Heart left ventricle (tissue), 16 donors: ENCODE measurements at regions not wholly inside any gene's neighbourhood (a gene's known extent, or its start where the extent isn't known, plus 50 kb on each side); places are given as distances from the start of the nearest gene placed in this dataset.

Experiments used
- ATAC-seq, 4 donors: fragments of 200-7000 bp; cut with Tn5 transposase; one replicate each; pipeline ENCODE4 v1.9.1; 2020 to 2022; ENCODE audit warnings: moderate library complexity in 4 of 4, mild to moderate bottlenecking in 3 of 4, moderate number of reproducible peaks in 1 of 4
- DNase-seq, 5 donors: peaks; one replicate each; pipeline ENCODE4 v3.0.0-alpha.2; 2020
- H3K27ac ChIP-seq, 12 donors: fragments of 200-600 bp; sonication (generic) in 4 of 12; one replicate each; pipeline versions ENCODE4 v1.5.0 to v1.8.0; 2016 to 2022; ENCODE audit warnings: mild to moderate bottlenecking in 2 of 12
- H3K27me3 ChIP-seq, 9 donors: fragments of 200-600 bp; sonication (generic) in 2 of 9; one replicate each; pipeline versions ENCODE4 v1.5.1 to v1.8.0; 2016 to 2022; ENCODE audit warnings: mild to moderate bottlenecking in 3 of 9
- H3K36me3 ChIP-seq, 9 donors: fragments of 200-600 bp; sonication (generic) in 2 of 9; one replicate each; pipeline versions ENCODE4 v1.5.0 to v1.8.0; 2018 to 2022; ENCODE audit warnings: mild to moderate bottlenecking in 2 of 9
- H3K4me1 ChIP-seq, 12 donors: fragments of 200-600 bp; sonication (generic) in 4 of 12; one replicate each; pipeline versions ENCODE4 v1.5.0 to v1.8.0; 2016 to 2022; ENCODE audit warnings: mild to moderate bottlenecking in 3 of 12
- H3K4me3 ChIP-seq, 12 donors: fragments of 200-600 bp; sonication (generic) in 4 of 12; one replicate each; pipeline versions ENCODE4 v1.5.0 to v1.8.0; 2017 to 2022; ENCODE audit warnings: mild to moderate bottlenecking in 9 of 12, moderate library complexity in 4 of 12
- H3K9me3 ChIP-seq, 12 donors: fragments of 200-600 bp; sonication (generic) in 4 of 12; one replicate each; pipeline versions ENCODE4 v1.5.0 to v1.8.0; 2016 to 2022; ENCODE audit warnings: mild to moderate bottlenecking in 1 of 12
- CTCF ChIP-seq, 12 donors: fragments of 200-600 bp; sonication (generic) in 4 of 12; IDR thresholded peaks; one replicate each; pipeline versions ENCODE4 v1.5.0 to v1.8.0; 2018 to 2022; ENCODE audit warnings: antibody characterized with exemption in 12 of 12, mild to moderate bottlenecking in 5 of 12
- POLR2A ChIP-seq, 2 donors: fragments of 450-650 bp; IDR thresholded peaks; one replicate each; pipeline ENCODE4 v1.6.1; 2017; ENCODE audit warnings: antibody characterized with exemption in 2 of 2, mild to moderate bottlenecking in 2 of 2, moderate library complexity in 2 of 2
- WGBS, 4 donors: extraction: QIAGEN DNeasy Blood & Tissue Kit in 2 of 4; methylation state at CpG; one replicate each; pipeline versions ENCODE4 v1.1.5 to v1.1.7; 2013 to 2018; 5-methylcytosine and 5-hydroxymethylcytosine counted together
- intact Hi-C, 10 donors: fragments of 100-400 bp; cut with DNase I; formaldehyde crosslinking; loops; one replicate each; pipeline versions ENCODE4 v1.11.1 to v1.14.2; 2022
- donor health status: ischemic (EF 13 %, LVEDD 7.1; RV severe dilation, severe dysfunction).
- donor health status: healthy with polysubstance abuse.
- donor health status: DM: no; HTN: yes; CAD: no.
- donor health status: DM: no; HTN: no; CAD: no.
- donor health status: ischemic (EF 25% LVEDD 6.9; RV normal size, moderate dysfunction).
- donor health status: ischemic (EF 25% LVEDD 5.7; RV mildly dilated, moderate dysfunction).
- donor health status: healthy.
- donor health status: DM: yes; HTN: yes; CAD: no.
- donor health status: ischemic (EF 35%, LVEDD 5.7; RV mildly dilated, moderate dysfunction).
- donor health status: nonischemic (EF 11% LVEDD 7.7; RV severe dilation, severe dysfunction).
- donor health status: DM: yes; HTN: yes; CAD: no.
- donor health status: PGD.
- donor health status: ischemic (EF 29% LVEDD 5.4; RV normal size, mild dysfunction).
- donor health status: nonischemic (EF 23%, LVEDD 6.1; RV moderate dilation, normal function).

GRCh38 chr19:29442094-29442493 is 83.7 kb upstream of the VSTM2B start:
- WGBS, 4 donors = 64 to 74% (median 69%) methylated on average over 7 of the region's 7 CpGs
- DNase-seq (no peak), ATAC-seq (no peak)
- H3K36me3 ChIP-seq = no peaks in the 10 kb centered on the region
- TF ChIP-seq CTCF (IDR thresholded peaks at IDR 0.05) = no peak
- TF ChIP-seq POLR2A (IDR thresholded peaks at IDR 0.05) = no peak
- no peak overlapping the region for H3K27ac ChIP-seq
- H3K4me1 ChIP-seq = no peaks in the 10 kb centered on the region
- H3K4me3 ChIP-seq = no peak overlapping the region
- H3K27me3 ChIP-seq = peaks cover 0 to 18% (median 0%) of the 10 kb centered on the region in 9 donors
- H3K9me3 ChIP-seq = peaks cover 0 to 10% (median 6%) of the 10 kb centered on the region in 12 donors
- intact Hi-C loops = no loop called here

- no peak for ATAC-seq
- H3K9me3 ChIP-seq = peaks cover 0 to 10% (median 6%) of the 10 kb centered on the region in 12 donors
- DNase-seq = no peak
- no peak overlapping the region for H3K27ac ChIP-seq
- TF ChIP-seq CTCF (IDR thresholded peaks at IDR 0.05) = no peak
- TF ChIP-seq POLR2A (IDR thresholded peaks at IDR 0.05) = no peak
- H3K36me3 ChIP-seq = no peaks in the 10 kb centered on the region
- intact Hi-C loops = no loop called here
- H3K4me3 ChIP-seq = no peak overlapping the region
- H3K4me1 ChIP-seq = no peaks in the 10 kb centered on the region
- 60 to 77% (median 72%) methylated on average over 5 of the region's 5 CpGs for WGBS, 4 donors
- H3K27me3 ChIP-seq = peaks cover 0 to 18% (median 0%) of the 10 kb centered on the region in 9 donors
These were observed 82.9 kb upstream of the VSTM2B start for GRCh38 chr19:29442910-29443309.

GRCh38 chr19:29445246-29445645 is 80.5 kb upstream of the VSTM2B start:
- Histone ChIP-seq H3K36me3 (no peaks in the 10 kb centered on the region), H3K9me3 (peaks cover 0 to 8% (median 0%) of the 10 kb centered on the region in 12 donors), H3K4me3 (no peak overlapping the region), H3K27ac (no peak overlapping the region), H3K4me1 (no peaks in the 10 kb centered on the region), H3K27me3 (peaks cover 0 to 18% (median 0%) of the 10 kb centered on the region in 9 donors)
- intact Hi-C loops = no loop called here
- no peak for DNase-seq
- 63 to 70% (median 66%) methylated on average over 4 of the region's 4 CpGs for WGBS, 4 donors
- no peak for ATAC-seq
- TF ChIP-seq POLR2A (IDR thresholded peaks at IDR 0.05) (no peak), CTCF (IDR thresholded peaks at IDR 0.05) (no peak)

GRCh38 chr19:29446361-29446760 is 79.4 kb upstream of the VSTM2B start:
- peaks cover 0 to under 1% (median 0%) of the 10 kb centered on the region in 12 donors for H3K9me3 ChIP-seq
- 44 to 64% (median 60%) methylated on average over 4 of the region's 4 CpGs for WGBS, 4 donors

More at GRCh38 chr19:29446361-29446760, 79.4 kb upstream of the VSTM2B start:
- TF ChIP-seq CTCF (IDR thresholded peaks at IDR 0.05) = no peak
- TF ChIP-seq POLR2A (IDR thresholded peaks at IDR 0.05) = no peak
- no peak overlapping the region for H3K27ac ChIP-seq
- peaks cover 0 to 18% (median 0%) of the 10 kb centered on the region in 9 donors for H3K27me3 ChIP-seq
- DNase-seq (no peak), ATAC-seq (no peak)
- H3K4me3 ChIP-seq = no peak overlapping the region
- intact Hi-C loops = no loop called here
- H3K36me3 ChIP-seq = no peaks in the 10 kb centered on the region
- H3K4me1 ChIP-seq = no peaks in the 10 kb centered on the region
